ENCODE measurements at regions not wholly inside any gene's neighbourhood (a gene's known extent, or its start where the extent isn't known, plus 50 kb on each side); places are given as distances from the start of the nearest gene placed in this dataset.

DNA sequence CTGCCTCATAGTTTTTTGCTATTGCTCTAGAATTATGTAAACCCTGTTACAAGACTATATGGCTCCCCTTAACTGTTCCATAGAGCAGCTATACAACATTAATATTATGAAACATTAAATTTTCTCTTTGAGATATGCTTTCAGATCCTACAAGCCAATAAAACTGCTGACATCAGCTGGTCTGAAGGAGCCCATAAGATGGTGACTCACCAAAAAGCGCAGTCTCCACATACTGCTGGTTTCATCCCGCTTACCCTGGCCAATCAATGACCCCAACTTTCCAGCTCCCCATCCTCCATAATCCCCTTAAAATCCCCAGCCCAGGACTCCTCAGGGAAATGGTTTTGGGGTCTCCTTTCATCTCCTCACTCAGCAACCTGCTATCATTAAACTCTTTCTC, 172.7 kb downstream of the NSG2 start:
- TF ChIP-seq, protein P1, sequence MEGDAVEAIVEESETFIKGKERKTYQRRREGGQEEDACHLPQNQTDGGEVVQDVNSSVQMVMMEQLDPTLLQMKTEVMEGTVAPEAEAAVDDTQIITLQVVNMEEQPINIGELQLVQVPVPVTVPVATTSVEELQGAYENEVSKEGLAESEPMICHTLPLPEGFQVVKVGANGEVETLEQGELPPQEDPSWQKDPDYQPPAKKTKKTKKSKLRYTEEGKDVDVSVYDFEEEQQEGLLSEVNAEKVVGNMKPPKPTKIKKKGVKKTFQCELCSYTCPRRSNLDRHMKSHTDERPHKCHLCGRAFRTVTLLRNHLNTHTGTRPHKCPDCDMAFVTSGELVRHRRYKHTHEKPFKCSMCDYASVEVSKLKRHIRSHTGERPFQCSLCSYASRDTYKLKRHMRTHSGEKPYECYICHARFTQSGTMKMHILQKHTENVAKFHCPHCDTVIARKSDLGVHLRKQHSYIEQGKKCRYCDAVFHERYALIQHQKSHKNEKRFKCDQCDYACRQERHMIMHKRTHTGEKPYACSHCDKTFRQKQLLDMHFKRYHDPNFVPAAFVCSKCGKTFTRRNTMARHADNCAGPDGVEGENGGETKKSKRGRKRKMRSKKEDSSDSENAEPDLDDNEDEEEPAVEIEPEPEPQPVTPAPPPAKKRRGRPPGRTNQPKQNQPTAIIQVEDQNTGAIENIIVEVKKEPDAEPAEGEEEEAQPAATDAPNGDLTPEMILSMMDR (IDR thresholded peaks at IDR 0.05): no peak
- TF ChIP-seq POLR2A (IDR thresholded peaks at IDR 0.05) (no peak), POLR2AphosphoS5 (IDR thresholded peaks at IDR 0.05) (no peak), EP300 (IDR thresholded peaks at IDR 0.05) (no peak)

Measured in gastroesophageal sphincter (tissue), 3 donors.